Mucosa of descending colon (tissue), 3 donors: ENCODE measurements at regions not wholly inside any gene's neighbourhood (a gene's known extent, or its start where the extent isn't known, plus 50 kb on each side); places are given as distances from the start of the nearest gene placed in this dataset.

Experiments used
- ATAC-seq: fragments of 200-7000 bp; cut with Tn5 transposase; one replicate; pipeline ENCODE4 v1.9.1; 2020; ENCODE audit warnings: mild to moderate bottlenecking, moderate library complexity
- DNase-seq, 3 donors: peaks; one replicate each; pipeline ENCODE4 v3.0.0-alpha.2; 2020
- H3K36me3 ChIP-seq: fragments of 200-600 bp; one replicate; pipeline ENCODE4 v1.8.0; 2021; ENCODE audit warnings: low read depth, mild to moderate bottlenecking
- H3K4me1 ChIP-seq: fragments of 200-600 bp; one replicate; pipeline ENCODE4 v1.8.0; 2021; ENCODE audit warnings: low read depth, mild to moderate bottlenecking
- H3K4me3 ChIP-seq: fragments of 200-600 bp; one replicate; pipeline ENCODE4 v1.8.0; 2021; ENCODE audit warnings: mild to moderate bottlenecking
- H3K9me3 ChIP-seq: fragments of 200-600 bp; one replicate; pipeline ENCODE4 v1.8.0; 2021; ENCODE audit warnings: mild to moderate bottlenecking
- intact Hi-C, 2 donors: fragments of 100-400 bp; cut with DNase I in 1 of 2; cut with micrococcal nuclease in 1 of 2; formaldehyde crosslinking; loops; one replicate each; pipeline versions ENCODE4 v1.11.0 to v1.11.1; 2022; cut with DNase I, micrococcal nuclease
- TF ChIP-seq, protein P1 (sequence below): fragments of 200-600 bp; IDR thresholded peaks from one replicate; pipeline ENCODE4 v1.8.0; 2022; ENCODE audit warnings: antibody characterized with exemption, mild to moderate bottlenecking
- donor health status: DM: no; HTN: no; CAD: no; lungs with moderate emphysema.
- donor health status: DM: no; HTN: no; CAD: no.
- donor health status: DM: no; HTN: yes; CAD: no.

DNA sequence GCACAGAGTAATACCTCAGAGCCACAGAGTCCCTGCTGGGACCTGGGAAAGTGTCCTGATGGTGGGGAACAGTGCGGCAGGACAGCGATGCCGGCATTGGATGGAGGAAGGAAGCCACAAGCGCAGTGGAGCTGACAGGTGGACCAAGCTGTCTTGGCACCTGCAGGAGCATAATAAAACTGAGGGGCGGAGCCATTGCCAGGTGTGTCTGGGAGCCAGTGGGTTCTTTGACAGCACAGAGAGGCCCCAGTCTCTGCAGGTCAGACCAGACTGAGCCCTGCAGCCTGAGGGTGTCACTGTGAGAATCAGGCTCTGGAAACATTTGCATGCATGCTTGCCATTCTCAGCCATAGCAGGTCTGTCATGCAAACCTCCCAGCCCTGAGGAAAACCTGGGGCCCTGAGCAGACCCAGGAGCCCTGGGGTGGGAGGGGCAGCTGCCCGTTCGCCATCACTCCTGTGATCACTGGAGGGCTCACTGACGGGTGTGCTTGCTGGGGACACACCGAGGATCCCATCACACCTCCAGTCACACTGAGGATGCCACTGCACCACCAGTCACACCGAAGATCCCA is 210.5 kb upstream of the HDAC4 start:
- H3K4me3 ChIP-seq: no peak overlapping the region
- intact Hi-C loops: no loop called here
- peak; percentile 60 for ATAC-seq
- peak in 1 of 3 donors; percentile 20 for DNase-seq
- H3K9me3 ChIP-seq: peaks cover 2% of the 10 kb centered on the region
- H3K36me3 ChIP-seq: no peaks in the 10 kb centered on the region
- TF ChIP-seq, protein P1, sequence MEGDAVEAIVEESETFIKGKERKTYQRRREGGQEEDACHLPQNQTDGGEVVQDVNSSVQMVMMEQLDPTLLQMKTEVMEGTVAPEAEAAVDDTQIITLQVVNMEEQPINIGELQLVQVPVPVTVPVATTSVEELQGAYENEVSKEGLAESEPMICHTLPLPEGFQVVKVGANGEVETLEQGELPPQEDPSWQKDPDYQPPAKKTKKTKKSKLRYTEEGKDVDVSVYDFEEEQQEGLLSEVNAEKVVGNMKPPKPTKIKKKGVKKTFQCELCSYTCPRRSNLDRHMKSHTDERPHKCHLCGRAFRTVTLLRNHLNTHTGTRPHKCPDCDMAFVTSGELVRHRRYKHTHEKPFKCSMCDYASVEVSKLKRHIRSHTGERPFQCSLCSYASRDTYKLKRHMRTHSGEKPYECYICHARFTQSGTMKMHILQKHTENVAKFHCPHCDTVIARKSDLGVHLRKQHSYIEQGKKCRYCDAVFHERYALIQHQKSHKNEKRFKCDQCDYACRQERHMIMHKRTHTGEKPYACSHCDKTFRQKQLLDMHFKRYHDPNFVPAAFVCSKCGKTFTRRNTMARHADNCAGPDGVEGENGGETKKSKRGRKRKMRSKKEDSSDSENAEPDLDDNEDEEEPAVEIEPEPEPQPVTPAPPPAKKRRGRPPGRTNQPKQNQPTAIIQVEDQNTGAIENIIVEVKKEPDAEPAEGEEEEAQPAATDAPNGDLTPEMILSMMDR: no peak
- H3K4me1 ChIP-seq: no peaks in the 10 kb centered on the region

GRCh38 chr2:239610457-239611221 is 209.8 kb upstream of the HDAC4 start:
- DNase-seq (peak in 1 of 3 donors; percentile 21), ATAC-seq (no peak)
- no peaks in the 10 kb centered on the region for H3K9me3 ChIP-seq
- no peak overlapping the region for H3K4me3 ChIP-seq
- intact Hi-C loops: no loop called here
- no peaks in the 10 kb centered on the region for H3K4me1 ChIP-seq
- H3K36me3 ChIP-seq: no peaks in the 10 kb centered on the region
- TF ChIP-seq, protein P1: no peak

GRCh38 chr2:239609607-239610310 is 208.9 kb upstream of the HDAC4 start:
- no peaks in the 10 kb centered on the region for H3K9me3 ChIP-seq
- no peaks in the 10 kb centered on the region for H3K4me1 ChIP-seq
- TF ChIP-seq, protein P1: no peak
- ATAC-seq (no peak), DNase-seq (peak in 1 of 3 donors; percentile 38)
- H3K36me3 ChIP-seq: no peaks in the 10 kb centered on the region
- H3K4me3 ChIP-seq: no peak overlapping the region
- intact Hi-C loops: no loop called here

GRCh38 chr2:239609162-239609561 is 208.3 kb upstream of the HDAC4 start:
- Histone ChIP-seq H3K4me3 (no peak overlapping the region), H3K9me3 (no peaks in the 10 kb centered on the region), H3K36me3 (no peaks in the 10 kb centered on the region), H3K4me1 (no peaks in the 10 kb centered on the region)
- TF ChIP-seq, protein P1: no peak
- ATAC-seq: no peak
- DNase-seq: peak in 1 of 3 donors; percentile 42
- intact Hi-C loops: no loop called here

DNA sequence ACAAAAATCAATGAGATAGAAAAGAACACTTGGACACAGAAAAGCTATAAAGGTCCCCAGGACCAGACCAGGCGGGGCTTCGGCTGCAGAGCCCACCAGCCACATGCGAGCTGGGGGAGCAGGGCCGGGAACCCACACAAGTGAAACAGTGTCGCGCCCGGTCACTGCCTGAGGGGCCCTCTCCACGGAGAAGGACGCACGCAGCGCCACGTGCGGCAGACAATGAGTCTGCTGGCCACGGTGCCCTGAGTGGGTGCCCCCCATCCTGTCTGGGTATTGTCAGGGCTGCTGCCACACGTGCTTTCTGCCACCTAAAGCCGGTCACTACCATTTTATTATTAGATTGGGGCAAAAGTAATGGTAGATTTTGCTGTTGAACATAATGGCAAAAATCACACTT is 207.9 kb upstream of the HDAC4 start:
- intact Hi-C loops: no loop called here
- Histone ChIP-seq H3K36me3 (no peaks in the 10 kb centered on the region), H3K4me1 (no peaks in the 10 kb centered on the region), H3K4me3 (no peak overlapping the region), H3K9me3 (no peaks in the 10 kb centered on the region)
- DNase-seq (peak in 1 of 3 donors; percentile 42), ATAC-seq (no peak)
- TF ChIP-seq, protein P1: no peak
